HFF-Myc (cell line): ENCODE measurements at regions not wholly inside any gene's neighbourhood (a gene's known extent, or its start where the extent isn't known, plus 50 kb on each side); places are given as distances from the start of the nearest gene placed in this dataset.
"Not testable (repeated sequence)": the region's sequence is repeated elsewhere in the genome, so short reads cannot be mapped to it uniquely, and the experiment has no call there.

Experiments used
- DNase-seq: peaks from one replicate; pipeline ENCODE4 v3.0.0-alpha.2; 2011; ENCODE audit warnings: low read depth; ENCODE audit errors: extremely low read depth
- H3K4me3 ChIP-seq: replicated peaks from 2 replicates; pipeline ENCODE4 v1.5.1; 2011; ENCODE audit warnings: low read depth, mild to moderate bottlenecking, control low read depth, low read length
- TF ChIP-seq, protein P1 (sequence below): IDR thresholded peaks from 2 replicates; pipeline ENCODE4 v1.5.1; 2012; ENCODE audit warnings: mild to moderate bottlenecking, low read depth, low read length, control low read depth; ENCODE audit errors: missing control alignments

DNA sequence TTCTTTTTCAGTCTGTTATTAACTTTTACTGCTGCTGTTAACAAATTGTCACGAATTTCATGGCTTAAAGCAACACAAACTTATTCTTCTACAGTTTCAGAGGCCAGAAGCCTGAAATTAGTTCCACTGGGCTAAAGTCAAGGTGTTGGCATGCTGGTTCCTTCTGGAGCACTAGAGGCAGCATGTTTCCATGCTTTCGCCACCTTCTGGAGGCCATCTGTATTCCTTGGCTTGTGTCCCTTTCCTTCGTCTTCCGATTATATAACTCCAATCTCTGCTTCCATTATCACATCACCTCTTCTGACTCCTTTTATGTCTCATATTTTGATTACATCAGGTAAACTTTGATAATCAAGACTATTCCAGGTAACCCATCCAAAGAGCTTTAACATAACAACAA lies 1742.1 kb downstream of the BRINP3 start:
- TF ChIP-seq, protein P1, sequence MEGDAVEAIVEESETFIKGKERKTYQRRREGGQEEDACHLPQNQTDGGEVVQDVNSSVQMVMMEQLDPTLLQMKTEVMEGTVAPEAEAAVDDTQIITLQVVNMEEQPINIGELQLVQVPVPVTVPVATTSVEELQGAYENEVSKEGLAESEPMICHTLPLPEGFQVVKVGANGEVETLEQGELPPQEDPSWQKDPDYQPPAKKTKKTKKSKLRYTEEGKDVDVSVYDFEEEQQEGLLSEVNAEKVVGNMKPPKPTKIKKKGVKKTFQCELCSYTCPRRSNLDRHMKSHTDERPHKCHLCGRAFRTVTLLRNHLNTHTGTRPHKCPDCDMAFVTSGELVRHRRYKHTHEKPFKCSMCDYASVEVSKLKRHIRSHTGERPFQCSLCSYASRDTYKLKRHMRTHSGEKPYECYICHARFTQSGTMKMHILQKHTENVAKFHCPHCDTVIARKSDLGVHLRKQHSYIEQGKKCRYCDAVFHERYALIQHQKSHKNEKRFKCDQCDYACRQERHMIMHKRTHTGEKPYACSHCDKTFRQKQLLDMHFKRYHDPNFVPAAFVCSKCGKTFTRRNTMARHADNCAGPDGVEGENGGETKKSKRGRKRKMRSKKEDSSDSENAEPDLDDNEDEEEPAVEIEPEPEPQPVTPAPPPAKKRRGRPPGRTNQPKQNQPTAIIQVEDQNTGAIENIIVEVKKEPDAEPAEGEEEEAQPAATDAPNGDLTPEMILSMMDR = no peak
- DNase-seq = no peak
- no peak overlapping the region for H3K4me3 ChIP-seq

DNA sequence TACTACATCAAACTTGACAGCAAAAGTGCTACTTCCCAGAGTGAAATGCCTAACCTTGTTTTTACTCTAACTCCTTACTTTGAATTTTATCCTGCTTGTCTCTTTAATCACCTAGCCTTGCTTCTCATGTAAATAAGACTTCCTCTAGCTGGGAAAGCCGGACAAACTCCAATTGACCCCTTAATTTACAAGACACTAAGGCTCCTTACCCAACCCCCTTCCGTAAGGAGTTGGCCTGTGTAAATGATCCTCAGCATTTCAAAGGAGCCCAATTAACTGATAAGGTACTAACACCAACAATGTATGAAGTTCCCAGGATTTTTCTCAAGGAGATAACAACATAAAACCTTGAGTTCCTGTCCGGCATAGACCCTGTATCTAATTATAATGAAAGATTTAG lies 1728.4 kb downstream of the BRINP3 start:
- DNase-seq, H3K4me3 ChIP-seq: not testable (repeated sequence)

DNA sequence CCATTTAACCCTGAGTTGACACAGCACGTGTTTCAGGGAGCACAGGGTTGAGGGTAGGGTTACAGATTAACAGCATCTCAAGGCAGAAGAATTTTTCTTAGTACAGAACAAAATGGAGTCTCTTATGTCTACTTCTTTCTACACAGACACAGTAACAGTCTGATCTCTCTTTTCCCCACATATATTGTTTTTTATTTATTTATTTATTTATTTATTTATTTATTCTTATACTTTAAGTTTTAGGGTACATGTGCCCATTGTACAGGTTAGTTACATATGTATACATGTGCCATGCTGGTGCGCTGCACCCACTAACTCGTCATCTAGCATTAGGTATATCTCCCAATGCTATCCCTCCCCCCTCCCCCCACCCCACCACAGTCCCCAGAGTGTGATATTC lies 1725.6 kb downstream of the BRINP3 start:
- not testable (repeated sequence) for H3K4me3 ChIP-seq, DNase-seq

DNA sequence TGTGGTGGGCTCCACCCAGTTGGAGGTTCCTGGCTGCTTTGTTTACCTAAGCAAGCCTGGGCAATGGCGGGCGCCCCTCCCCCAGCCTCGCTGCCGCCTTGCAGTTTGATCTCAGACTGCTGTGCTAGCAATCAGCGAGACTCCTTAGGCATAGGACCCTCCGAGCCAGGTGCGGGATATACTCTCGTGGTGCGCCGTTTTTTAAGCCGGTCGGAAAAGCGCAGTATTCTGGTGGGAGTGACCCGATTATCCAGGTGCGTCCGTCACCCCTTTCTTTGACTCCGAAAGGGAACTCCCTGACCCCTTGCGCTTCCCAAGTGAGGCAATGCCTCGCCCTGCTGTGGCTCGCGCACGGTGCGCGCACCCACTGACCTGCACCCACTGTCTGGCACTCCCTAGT lies 1719.9 kb downstream of the BRINP3 start:
- not testable (repeated sequence) for H3K4me3 ChIP-seq, DNase-seq

DNA sequence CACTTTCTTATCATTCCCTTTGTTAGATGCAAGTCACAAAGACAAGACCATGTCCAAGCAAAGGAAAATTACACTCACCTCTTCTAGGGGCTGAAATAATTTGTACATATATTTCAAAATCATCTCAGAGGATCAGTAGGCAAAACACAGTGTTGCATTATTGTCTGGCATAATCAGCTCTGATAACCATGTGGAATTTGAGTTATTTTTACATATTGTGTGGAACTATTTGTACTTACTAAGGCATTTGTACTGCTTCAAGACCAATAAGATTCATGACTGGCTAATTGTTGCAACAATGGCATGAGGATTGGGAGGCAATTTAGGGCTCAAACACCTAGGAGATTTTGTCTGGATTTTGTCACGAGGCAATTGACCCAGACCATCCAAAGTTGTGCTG lies 1716.4 kb downstream of the BRINP3 start:
- DNase-seq = no peak
- no peak overlapping the region for H3K4me3 ChIP-seq
- TF ChIP-seq, protein P1 = no peak

DNA sequence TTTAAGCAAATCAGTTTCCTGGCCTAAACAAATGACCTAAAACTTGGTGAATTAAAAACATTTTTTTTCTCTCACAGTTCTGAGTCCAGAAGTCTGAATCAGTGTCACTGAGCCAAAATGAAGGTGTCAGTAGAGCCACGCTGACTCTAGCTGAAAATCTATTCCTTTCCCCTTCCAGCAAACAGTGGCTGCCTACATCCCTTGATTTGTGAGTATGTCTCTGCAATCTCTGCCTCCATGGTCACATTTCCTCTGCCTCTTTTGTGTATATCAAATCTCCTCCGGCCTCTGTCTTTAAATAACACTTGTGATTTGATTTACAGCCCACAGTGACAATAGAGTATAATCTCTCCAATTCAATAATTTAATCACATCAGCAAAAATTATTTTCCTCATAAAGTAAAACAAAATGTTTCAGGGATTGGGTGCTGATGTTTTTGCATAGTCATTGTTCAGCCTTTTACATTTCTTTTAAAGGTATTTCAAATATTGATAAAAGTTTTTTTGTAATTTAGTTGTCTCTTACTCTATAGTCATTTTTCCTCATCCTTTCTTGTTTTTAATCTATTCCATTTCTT lies 1715.4 kb downstream of the BRINP3 start:
- no peak overlapping the region for H3K4me3 ChIP-seq
- TF ChIP-seq, protein P1 = no peak
- no peak for DNase-seq

DNA sequence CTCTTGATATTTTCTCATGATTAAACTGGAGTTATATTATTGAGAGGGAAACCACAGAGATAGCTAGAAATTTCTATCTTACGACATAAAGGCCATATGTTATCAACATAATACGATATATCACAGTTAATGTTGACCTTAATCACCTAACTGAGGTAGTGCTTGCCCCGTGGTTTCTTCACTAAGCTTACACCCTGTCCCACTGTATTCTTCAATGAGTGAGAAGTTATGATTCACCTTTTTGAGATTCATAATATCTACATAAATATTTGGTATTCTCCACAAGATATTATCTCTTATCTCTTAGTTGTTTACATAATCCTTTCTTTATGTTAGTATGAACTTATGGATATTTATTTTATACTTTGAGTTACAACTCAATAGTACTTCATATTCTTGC lies 1714.1 kb downstream of the BRINP3 start:
- DNase-seq = no peak

DNA sequence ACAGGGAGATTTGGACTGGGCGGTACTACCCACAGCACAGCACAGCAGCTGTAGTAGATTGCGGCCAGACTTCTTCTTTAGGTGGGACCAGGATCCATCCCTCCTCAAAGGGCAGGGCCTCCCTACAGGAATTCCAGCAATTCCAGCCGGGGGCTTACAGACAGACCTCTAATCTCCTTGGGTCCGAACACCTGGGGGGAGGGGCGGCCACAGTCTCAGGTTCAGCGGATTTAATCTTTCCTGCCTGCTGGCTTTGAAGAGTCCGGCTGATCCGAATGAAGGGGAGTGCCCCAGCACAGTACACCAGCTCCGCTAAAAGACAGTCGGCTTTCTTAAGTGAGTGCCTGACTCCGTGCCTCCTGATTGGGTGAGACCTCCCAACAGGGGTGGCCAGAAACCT lies 1708.5 kb downstream of the BRINP3 start:
- TF ChIP-seq, protein P1 = no peak
- no peak overlapping the region for H3K4me3 ChIP-seq
- no peak for DNase-seq

More for the DNA sequence above, 1714.1 kb downstream of the BRINP3 start:
- TF ChIP-seq, protein P1 = no peak
- no peak overlapping the region for H3K4me3 ChIP-seq
